ENCODE measurements at regions not wholly inside any gene's neighbourhood (a gene's known extent, or its start where the extent isn't known, plus 50 kb on each side); places are given as distances from the start of the nearest gene placed in this dataset.
"Not testable (repeated sequence)": the region's sequence is repeated elsewhere in the genome, so short reads cannot be mapped to it uniquely, and the experiment has no call there.

- no peaks in the 10 kb centered on the region for H3K4me1 ChIP-seq (ENCODE audit: low read depth)
- H3K9me3 ChIP-seq = peaks cover 14% of the 10 kb centered on the region
- no peak for TF ChIP-seq CTCF (IDR thresholded peaks at IDR 0.05)
- DNase-seq = no peak
- no peak overlapping the region for H3K4me3 ChIP-seq
- intact Hi-C loops (cut with DNase I, micrococcal nuclease) = no loop called here
- no peaks in the 10 kb centered on the region for H3K36me3 ChIP-seq (ENCODE audit: low read depth)
- ATAC-seq = no peak
Observed at GRCh38 chr13:65260946-65261891, 1968.9 kb downstream of the PCDH9 start.

DNA sequence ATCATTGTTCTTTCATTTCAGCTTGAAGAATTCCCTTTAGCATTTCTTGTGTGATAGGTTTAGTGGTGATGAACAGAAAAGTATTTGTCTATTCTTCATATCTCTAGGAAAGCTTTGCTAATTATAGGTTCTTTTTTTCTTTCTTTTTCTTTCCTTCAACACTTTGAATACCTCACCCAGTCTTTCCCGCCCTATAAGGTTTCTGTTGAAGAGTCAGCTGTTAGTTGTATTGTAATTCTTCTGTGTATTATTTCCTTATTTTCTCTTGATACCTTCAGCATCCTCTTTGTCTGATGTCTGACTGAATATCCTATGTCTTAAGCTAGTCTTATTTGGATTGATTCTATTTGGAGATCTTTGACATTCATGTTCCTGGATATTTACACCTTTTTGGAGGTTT is 1989.4 kb downstream of the PCDH9 start:
- ATAC-seq (no peak), DNase-seq (no peak)
- no peak overlapping the region for H3K4me3 ChIP-seq
- peaks cover 46% of the 10 kb centered on the region for H3K9me3 ChIP-seq
- no peak for TF ChIP-seq CTCF (IDR thresholded peaks at IDR 0.05)
- no peaks in the 10 kb centered on the region for H3K4me1 ChIP-seq (ENCODE audit: low read depth)
- intact Hi-C loops (cut with DNase I, micrococcal nuclease) = no loop called here
- H3K36me3 ChIP-seq (ENCODE audit: low read depth) = no peaks in the 10 kb centered on the region

GRCh38 chr13:65236841-65237418 is 1993.2 kb downstream of the PCDH9 start:
- Histone ChIP-seq H3K4me1 (ENCODE audit: low read depth) (no peaks in the 10 kb centered on the region), H3K36me3 (ENCODE audit: low read depth) (no peaks in the 10 kb centered on the region), H3K9me3 (peaks cover 45% of the 10 kb centered on the region), H3K4me3 (no peak overlapping the region)
- DNase-seq (no peak), ATAC-seq (no peak)
- intact Hi-C loops (cut with DNase I, micrococcal nuclease) = no loop called here
- no peak for TF ChIP-seq CTCF (IDR thresholded peaks at IDR 0.05)

DNA sequence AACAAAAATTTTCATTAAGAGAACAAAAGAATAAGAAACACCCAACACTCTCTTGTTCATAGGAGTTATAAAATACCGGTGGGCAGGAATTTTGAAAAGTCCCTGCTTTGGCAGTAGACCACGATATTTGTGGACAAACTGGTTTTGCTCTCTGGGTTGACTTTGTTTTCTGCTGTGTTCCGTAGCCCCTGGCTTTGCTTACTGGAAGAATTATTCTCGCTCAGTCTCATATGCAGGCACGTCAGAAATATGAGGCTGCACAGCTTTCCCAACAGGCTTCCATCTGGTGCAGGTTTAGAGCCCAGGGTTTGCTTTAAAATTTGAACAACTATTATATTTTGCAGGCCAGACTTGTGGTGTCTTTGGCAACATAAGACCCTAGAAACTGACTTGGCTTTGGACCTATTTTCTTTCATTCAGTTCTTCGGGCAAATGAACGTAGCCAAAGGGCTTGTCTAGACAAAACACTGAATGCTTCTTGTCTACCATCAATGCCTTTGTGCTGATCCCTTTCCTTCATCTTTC is 2012.6 kb downstream of the PCDH9 start:
- DNase-seq = no peak
- H3K4me1 ChIP-seq (ENCODE audit: low read depth) = no peaks in the 10 kb centered on the region
- intact Hi-C loops (cut with DNase I, micrococcal nuclease) = no loop called here
- no peak for ATAC-seq
- H3K4me3 ChIP-seq = no peak overlapping the region
- no peak for TF ChIP-seq CTCF (IDR thresholded peaks at IDR 0.05)
- H3K36me3 ChIP-seq (ENCODE audit: low read depth) = no peaks in the 10 kb centered on the region
- peaks cover 23% of the 10 kb centered on the region for H3K9me3 ChIP-seq

- ATAC-seq; intact Hi-C loops (cut with DNase I, micrococcal nuclease); H3K4me3 ChIP-seq; H3K4me1 ChIP-seq (ENCODE audit: low read depth); DNase-seq; H3K36me3 ChIP-seq (ENCODE audit: low read depth): not testable (repeated sequence)
- H3K9me3 ChIP-seq = peaks cover 62% of the 10 kb centered on the region
Observed at GRCh38 chr13:65202845-65203244, 2027.3 kb downstream of the PCDH9 start.

GRCh38 chr13:65188721-65189120 is 2041.4 kb downstream of the PCDH9 start:
- TF ChIP-seq CTCF (IDR thresholded peaks at IDR 0.05) = no peak
- Histone ChIP-seq H3K4me3 (no peak overlapping the region), H3K4me1 (ENCODE audit: low read depth) (no peaks in the 10 kb centered on the region), H3K36me3 (ENCODE audit: low read depth) (no peaks in the 10 kb centered on the region), H3K9me3 (peaks cover 54% of the 10 kb centered on the region)
- DNase-seq = no peak
- ATAC-seq = no peak
- intact Hi-C loops (cut with DNase I, micrococcal nuclease) = no loop called here

All from mucosa of descending colon (tissue), 3 donors.